PC-9 (cell line): ENCODE measurements at regions not wholly inside any gene's neighbourhood (a gene's known extent, or its start where the extent isn't known, plus 50 kb on each side); places are given as distances from the start of the nearest gene placed in this dataset.

Experiments used
- BruUV-seq: library from RNA; stranded (reverse); fragments of 400-500 nt; replicated peaks from 2 replicates; lab custom pipeline; 2021; lab: Mats Ljungman, UMichigan
- CTCF ChIA-PET: fragments of 300-600 bp; sonication (Branson Sonifier 250); formaldehyde crosslinking; loops from one replicate; lab custom pipeline; 2022; ENCODE audit warnings: antibody characterized with exemption; lab: Charles Lee
- POLR2A ChIA-PET: fragments of 300-600 bp; sonication (Branson Sonifier 250); formaldehyde crosslinking; loops from one replicate; lab custom pipeline; 2022; ENCODE audit warnings: antibody characterized with exemption; ENCODE audit not compliant: unreplicated experiment; lab: Charles Lee
- DNase-seq, 2 experiments: peaks; one replicate each; pipeline versions ENCODE4 v3.0.0 to v3.0.0-alpha.2; 2015 to 2022; ENCODE audit warnings: mixed read lengths in 1 of 2
- H2AFZ ChIP-seq: fragments of 200-600 bp; sonication (generic); 2 replicates; pipeline ENCODE4 v1.8.1; 2017; ENCODE audit warnings: antibody characterized with exemption
- H3F3A ChIP-seq: fragments of 200-600 bp; sonication (generic); 2 replicates; pipeline ENCODE4 v1.8.1; 2017; ENCODE audit warnings: antibody characterized with exemption, mild to moderate bottlenecking, low read depth; ENCODE audit not compliant: insufficient read depth
- H3K27ac ChIP-seq: fragments of 200-600 bp; sonication (generic); 2 replicates; pipeline ENCODE4 v1.6.1; 2016; ENCODE audit warnings: mixed run types
- H3K27me3 ChIP-seq: fragments of 200-600 bp; sonication (generic); 2 replicates; pipeline ENCODE4 v1.6.1; 2016; ENCODE audit warnings: low read depth, mixed run types; ENCODE audit not compliant: insufficient read depth
- H3K36me3 ChIP-seq: fragments of 200-600 bp; sonication (generic); 2 replicates; pipeline ENCODE4 v1.6.1; 2016; ENCODE audit warnings: low read depth, mixed run types
- H3K4me1 ChIP-seq: fragments of 200-600 bp; sonication (generic); replicated peaks from 2 replicates; pipeline ENCODE4 v1.6.1; 2016; ENCODE audit warnings: mixed run types; ENCODE audit not compliant: insufficient read depth
- H3K4me2 ChIP-seq: fragments of 200-600 bp; sonication (generic); 2 replicates; pipeline ENCODE4 v1.6.1; 2017; ENCODE audit warnings: mixed run types
- H3K4me3 ChIP-seq: fragments of 200-600 bp; sonication (generic); 2 replicates; pipeline ENCODE4 v1.6.1; 2016; ENCODE audit warnings: mixed run types
- H3K79me2 ChIP-seq: fragments of 200-600 bp; sonication (generic); 2 replicates; pipeline ENCODE4 v1.6.1; 2017; ENCODE audit warnings: low read depth, mixed run types
- H3K9me2 ChIP-seq: fragments of 200-600 bp; sonication (generic); 2 replicates; pipeline ENCODE4 v1.8.1; 2017; ENCODE audit warnings: mild to moderate bottlenecking; ENCODE audit not compliant: insufficient read depth
- H3K9me3 ChIP-seq: fragments of 200-600 bp; sonication (generic); 2 replicates; pipeline ENCODE4 v1.8.1; 2016; ENCODE audit warnings: low read depth; ENCODE audit not compliant: insufficient read depth
- H4K20me1 ChIP-seq: fragments of 200-600 bp; sonication (generic); 2 replicates; pipeline ENCODE4 v1.8.1; 2017; ENCODE audit not compliant: insufficient read depth
- EZH2 ChIP-seq: fragments of 200-600 bp; sonication (generic); IDR thresholded peaks from 2 replicates; pipeline ENCODE4 v1.8.0; 2017; ENCODE audit warnings: antibody characterized with exemption, low read depth
- intact Hi-C: fragments of 100-400 bp; cut with micrococcal nuclease; formaldehyde crosslinking; loops from one replicate; pipeline ENCODE4 v1.10.0; 2022; ENCODE audit not compliant: unreplicated experiment
- TF ChIP-seq, protein P1 (sequence below): fragments of 200-600 bp; sonication (generic); conservative IDR thresholded peaks from 2 replicates; pipeline ENCODE4 v1.6.1; 2017; ENCODE audit warnings: mixed run types, antibody characterized with exemption, mild to moderate bottlenecking, moderate library complexity

DNA sequence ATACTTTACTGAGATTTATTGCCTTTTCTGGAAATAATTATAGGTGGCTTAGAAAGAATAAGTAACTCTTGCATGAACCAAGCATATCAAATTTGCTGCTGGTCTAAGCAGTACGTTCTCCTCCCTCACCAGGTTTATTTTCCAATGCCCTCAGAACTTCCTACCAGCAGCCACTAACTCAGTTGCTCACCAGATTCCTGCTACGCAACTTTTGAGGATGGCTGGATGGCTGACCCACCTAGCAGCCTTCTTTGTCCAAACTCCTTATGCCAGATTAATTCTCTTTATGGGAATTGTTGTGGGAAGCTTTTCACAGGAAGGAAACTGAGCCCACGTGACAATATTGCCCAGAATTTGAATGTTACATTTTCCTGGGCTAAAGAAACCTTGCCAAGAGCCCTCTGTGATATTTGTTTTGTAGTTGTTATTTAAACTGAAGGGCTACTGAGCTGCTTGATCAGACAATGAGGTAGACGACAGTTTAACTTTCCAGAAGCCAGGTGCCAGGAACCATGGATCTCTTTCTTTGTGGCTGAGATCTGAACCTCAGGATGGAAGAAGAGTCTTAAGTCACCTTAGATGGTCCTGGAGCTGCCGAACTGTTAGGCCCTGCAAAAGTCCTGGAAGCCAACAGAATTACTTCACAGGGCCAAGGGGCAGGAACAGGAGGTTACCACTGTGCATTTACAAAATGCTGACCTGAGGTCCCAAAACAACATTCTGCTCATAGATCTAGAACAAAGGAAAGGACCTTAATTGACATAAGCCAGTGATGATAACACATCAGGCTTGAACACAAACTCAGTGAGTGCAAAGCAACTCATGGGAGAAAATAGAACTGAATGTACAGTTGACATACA lies 85.5 kb upstream of the ATP1A1 start:
- no peak overlapping the region for H3K4me3 ChIP-seq
- no peak overlapping the region for H2AFZ ChIP-seq
- no peaks in the 10 kb centered on the region for H3K79me2 ChIP-seq
- H3K9me2 ChIP-seq = no peaks in the 10 kb centered on the region
- TF ChIP-seq, protein P1, sequence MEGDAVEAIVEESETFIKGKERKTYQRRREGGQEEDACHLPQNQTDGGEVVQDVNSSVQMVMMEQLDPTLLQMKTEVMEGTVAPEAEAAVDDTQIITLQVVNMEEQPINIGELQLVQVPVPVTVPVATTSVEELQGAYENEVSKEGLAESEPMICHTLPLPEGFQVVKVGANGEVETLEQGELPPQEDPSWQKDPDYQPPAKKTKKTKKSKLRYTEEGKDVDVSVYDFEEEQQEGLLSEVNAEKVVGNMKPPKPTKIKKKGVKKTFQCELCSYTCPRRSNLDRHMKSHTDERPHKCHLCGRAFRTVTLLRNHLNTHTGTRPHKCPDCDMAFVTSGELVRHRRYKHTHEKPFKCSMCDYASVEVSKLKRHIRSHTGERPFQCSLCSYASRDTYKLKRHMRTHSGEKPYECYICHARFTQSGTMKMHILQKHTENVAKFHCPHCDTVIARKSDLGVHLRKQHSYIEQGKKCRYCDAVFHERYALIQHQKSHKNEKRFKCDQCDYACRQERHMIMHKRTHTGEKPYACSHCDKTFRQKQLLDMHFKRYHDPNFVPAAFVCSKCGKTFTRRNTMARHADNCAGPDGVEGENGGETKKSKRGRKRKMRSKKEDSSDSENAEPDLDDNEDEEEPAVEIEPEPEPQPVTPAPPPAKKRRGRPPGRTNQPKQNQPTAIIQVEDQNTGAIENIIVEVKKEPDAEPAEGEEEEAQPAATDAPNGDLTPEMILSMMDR = no peak
- no peak for TF ChIP-seq EZH2
- H3K4me1 ChIP-seq = peaks cover 37% of the 10 kb centered on the region
- H4K20me1 ChIP-seq = no peaks in the 10 kb centered on the region
- POLR2A ChIA-PET = no interaction called here
- no TSS peak for BruUV-seq
- H3K27ac ChIP-seq = no peak overlapping the region
- DNase-seq = peak in 1 of 2 experiments; percentile 33
- intact Hi-C loops = no loop called here
- no peaks in the 10 kb centered on the region for H3K9me3 ChIP-seq
- H3K4me2 ChIP-seq = no peak overlapping the region
- CTCF ChIA-PET = no interaction called here
- H3K36me3 ChIP-seq = no peaks in the 10 kb centered on the region
- peaks cover 23% of the 10 kb centered on the region for H3F3A ChIP-seq
- H3K27me3 ChIP-seq = no peaks in the 10 kb centered on the region

DNA sequence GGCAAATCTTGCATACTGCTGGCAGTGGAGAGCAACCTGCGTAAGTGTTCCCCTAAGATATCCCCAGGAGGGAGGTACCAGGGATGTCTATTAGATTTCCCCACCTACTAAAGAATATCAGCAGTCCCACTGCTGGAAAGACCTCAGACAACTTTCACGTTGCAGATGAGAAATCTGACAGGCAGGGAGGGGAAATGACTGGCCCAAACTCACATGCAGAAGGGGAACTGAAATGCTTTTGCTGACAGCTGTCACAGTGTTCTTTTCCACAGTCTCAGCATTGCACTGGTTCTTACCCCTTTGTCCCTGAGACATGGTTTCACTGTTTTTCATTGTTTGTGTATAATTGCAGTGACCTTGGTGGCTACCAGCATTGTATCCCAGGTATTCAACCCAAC lies 84.8 kb upstream of the ATP1A1 start:
- no peaks in the 10 kb centered on the region for H3K9me2 ChIP-seq
- peaks cover 42% of the 10 kb centered on the region for H3K4me1 ChIP-seq
- H3K79me2 ChIP-seq = no peaks in the 10 kb centered on the region
- no peak overlapping the region for H2AFZ ChIP-seq
- ChIA-PET CTCF (no interaction called here), POLR2A (no interaction called here)
- DNase-seq = no peak
- peaks cover 23% of the 10 kb centered on the region for H3F3A ChIP-seq
- no peaks in the 10 kb centered on the region for H4K20me1 ChIP-seq
- intact Hi-C loops = no loop called here
- no peak overlapping the region for H3K4me2 ChIP-seq
- no peak for TF ChIP-seq EZH2
- TF ChIP-seq, protein P1 = no peak
- no peaks in the 10 kb centered on the region for H3K27me3 ChIP-seq
- H3K27ac ChIP-seq = no peak overlapping the region
- no peaks in the 10 kb centered on the region for H3K9me3 ChIP-seq
- H3K4me3 ChIP-seq = no peak overlapping the region
- no TSS peak for BruUV-seq
- H3K36me3 ChIP-seq = no peaks in the 10 kb centered on the region

DNA sequence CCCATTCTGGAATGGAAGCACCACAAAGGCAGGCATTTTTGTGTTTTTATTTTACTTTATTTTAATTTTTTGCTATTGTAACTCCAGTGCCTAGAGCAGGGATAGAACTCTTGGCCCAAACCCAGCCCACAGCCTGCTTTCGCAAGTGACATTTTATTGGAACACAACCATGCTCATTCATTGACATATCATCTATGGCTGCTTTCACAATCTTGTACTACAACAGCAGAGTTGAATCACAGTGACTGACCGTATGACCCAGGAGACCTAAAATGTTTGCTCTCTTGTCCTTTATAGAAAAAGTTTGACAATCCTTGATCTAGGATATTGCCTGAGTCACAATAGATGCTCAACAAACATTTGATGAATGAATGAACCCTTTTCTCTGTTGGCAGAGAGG lies 83.9 kb upstream of the ATP1A1 start:
- H3K9me3 ChIP-seq = no peaks in the 10 kb centered on the region
- CTCF ChIA-PET = no interaction called here
- H3F3A ChIP-seq = peaks cover 23% of the 10 kb centered on the region
- H3K4me1 ChIP-seq = peaks cover 42% of the 10 kb centered on the region
- no peaks in the 10 kb centered on the region for H3K79me2 ChIP-seq
- BruUV-seq = no TSS peak
- peak overlapping the region; percentile 3; the same call in 1 of the 2 replicates for H3K4me2 ChIP-seq
- peak overlapping the region; percentile 17 for H3K27ac ChIP-seq
- POLR2A ChIA-PET = no interaction called here
- H3K36me3 ChIP-seq = no peaks in the 10 kb centered on the region
- H3K9me2 ChIP-seq = no peaks in the 10 kb centered on the region
- peak in 1 of 2 experiments; percentile 81 for DNase-seq
- H2AFZ ChIP-seq = no peak overlapping the region
- H3K4me3 ChIP-seq = no peak overlapping the region
- H3K27me3 ChIP-seq = no peaks in the 10 kb centered on the region
- TF ChIP-seq EZH2 = no peak
- TF ChIP-seq, protein P1 = no peak
- intact Hi-C loops = no loop called here
- H4K20me1 ChIP-seq = no peaks in the 10 kb centered on the region
